Umbilical cord (tissue), 1 donor: ENCODE measurements at regions not wholly inside any gene's neighbourhood (a gene's known extent, or its start where the extent isn't known, plus 50 kb on each side); places are given as distances from the start of the nearest gene placed in this dataset.
"Not testable (repeated sequence)": the region's sequence is repeated elsewhere in the genome, so short reads cannot be mapped to it uniquely, and the experiment has no call there.

ENCODE experiments used
- DNase-seq: peaks from one replicate; pipeline ENCODE4 v3.0.0-alpha.2; 2015; ENCODE audit warnings: low spot score

- no peak for DNase-seq
These were observed 204.5 kb upstream of the SFSWAP start for GRCh38 chr12:131506426-131506825.

GRCh38 chr12:131507094-131507493, 203.8 kb upstream of the SFSWAP start:
- DNase-seq: no peak

DNA sequence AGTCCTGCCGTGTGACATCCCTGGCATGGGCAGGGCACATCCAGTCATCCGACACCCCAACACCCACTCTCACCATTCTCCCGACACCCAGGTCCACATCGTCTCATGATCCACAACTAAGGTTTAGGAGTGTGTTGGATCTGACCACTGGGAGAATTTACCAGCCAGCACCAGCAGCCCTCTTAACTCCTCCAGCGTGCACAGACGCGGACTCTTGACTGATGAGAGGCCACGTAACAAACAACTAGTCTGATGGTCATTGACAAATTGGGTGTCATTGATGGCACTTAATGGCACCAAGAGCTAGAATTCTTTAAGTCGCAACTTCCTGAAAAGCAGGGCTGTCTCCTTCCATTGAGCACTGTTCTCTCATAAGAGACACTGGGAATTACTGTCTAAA, 203.0 kb upstream of the SFSWAP start:
- no peak for DNase-seq

DNA sequence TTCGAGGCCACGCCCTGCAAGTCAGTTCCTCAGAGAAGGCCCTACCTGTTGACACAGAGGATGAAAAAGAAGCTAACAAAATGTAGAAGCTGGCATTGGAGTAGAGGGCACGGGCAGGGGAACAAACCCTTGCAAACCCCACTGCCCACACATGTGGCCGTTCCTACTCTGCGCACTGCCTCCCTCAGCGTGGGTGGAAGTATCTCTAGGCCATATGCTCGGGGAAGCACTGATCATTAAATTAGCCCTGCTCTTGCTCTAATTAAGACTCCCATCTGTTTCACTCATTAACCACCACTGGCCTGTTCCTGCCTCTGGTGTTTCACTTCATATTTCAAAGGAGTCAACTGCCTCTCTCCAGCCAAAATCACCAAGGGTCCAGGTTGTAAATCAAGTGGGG, 201.2 kb upstream of the SFSWAP start:
- no peak for DNase-seq

DNA sequence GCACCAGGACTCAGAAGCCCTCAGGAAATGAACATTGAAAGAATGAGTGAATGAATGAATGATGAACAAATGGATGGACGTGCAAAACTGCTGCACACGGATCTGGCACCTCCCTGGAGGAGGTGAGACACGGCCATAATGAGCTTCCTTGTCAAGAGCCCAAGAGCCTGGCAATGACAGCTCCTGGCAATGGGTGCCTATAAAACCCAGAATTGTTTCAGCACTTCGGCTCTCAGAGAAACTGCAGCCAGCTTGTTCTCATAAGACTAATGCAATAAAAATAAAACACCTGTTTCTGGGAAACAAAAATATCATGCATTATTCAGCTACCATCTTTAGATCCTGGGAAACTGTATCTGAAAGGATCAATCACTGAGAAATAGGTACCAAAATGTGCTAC, 200.5 kb upstream of the SFSWAP start:
- DNase-seq: no peak

GRCh38 chr12:131511391-131511802, 199.5 kb upstream of the SFSWAP start:
- no peak for DNase-seq

- no peak for DNase-seq
These were observed 198.9 kb upstream of the SFSWAP start for GRCh38 chr12:131511803-131512561.

DNA sequence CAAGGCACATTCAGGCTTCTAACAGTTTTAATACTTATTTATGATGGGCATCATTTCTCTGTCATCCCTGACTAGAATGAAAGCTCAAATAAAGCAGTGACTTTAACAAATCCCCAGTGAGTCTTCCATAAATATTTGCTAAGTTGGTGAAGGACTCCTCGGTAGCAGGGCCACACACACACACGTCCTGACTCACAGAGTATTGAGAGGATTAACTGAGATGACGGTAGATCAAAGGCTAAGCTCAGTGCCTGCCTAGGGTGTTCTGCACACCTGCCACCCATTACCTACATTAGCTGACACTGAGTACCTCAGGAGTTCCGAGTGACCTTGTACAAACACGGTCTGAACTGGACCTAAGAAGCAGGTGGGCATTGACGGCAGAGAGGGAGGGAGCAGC, 197.3 kb upstream of the SFSWAP start:
- no peak for DNase-seq

- DNase-seq: not testable (repeated sequence)
These were observed 190.3 kb upstream of the SFSWAP start for GRCh38 chr12:131520553-131520952.

- DNase-seq: no peak
These were observed 189.6 kb upstream of the SFSWAP start for GRCh38 chr12:131521326-131521725.

DNA sequence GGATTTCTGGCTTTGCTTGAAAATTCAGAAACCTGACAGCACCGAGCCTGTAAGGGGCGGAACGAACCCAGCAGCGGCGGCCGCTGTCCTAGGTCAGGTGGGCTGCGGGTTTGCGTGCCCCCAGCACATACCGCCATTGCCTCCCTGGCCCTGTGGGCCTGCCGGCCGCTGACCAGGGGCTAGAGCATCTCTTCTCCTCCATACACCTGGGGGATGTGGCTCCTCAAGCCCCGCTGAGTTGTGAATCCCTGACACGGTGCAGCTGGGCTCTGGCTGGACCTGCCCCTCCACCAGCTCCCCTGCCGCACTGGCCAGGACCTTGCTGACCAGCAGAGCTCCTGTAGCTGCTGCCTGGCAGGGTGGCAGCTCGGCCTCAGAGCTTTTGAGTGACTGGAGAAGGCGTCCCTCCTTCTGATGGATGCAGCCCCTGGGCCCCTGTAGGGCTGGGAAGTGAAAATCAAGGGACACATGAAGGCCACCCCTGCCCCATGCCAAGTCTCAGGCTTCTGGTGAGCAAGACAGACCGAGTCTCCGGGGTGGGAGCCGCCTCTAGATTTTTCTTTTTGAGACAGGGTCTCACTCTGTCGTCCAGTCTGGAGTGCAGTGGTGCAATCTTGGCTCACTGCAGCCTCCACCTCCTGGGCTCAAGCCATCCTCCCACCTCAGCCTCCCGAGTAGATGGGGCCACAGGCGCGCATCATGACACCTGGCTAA, 184.9 kb upstream of the SFSWAP start:
- no peak for DNase-seq

DNA sequence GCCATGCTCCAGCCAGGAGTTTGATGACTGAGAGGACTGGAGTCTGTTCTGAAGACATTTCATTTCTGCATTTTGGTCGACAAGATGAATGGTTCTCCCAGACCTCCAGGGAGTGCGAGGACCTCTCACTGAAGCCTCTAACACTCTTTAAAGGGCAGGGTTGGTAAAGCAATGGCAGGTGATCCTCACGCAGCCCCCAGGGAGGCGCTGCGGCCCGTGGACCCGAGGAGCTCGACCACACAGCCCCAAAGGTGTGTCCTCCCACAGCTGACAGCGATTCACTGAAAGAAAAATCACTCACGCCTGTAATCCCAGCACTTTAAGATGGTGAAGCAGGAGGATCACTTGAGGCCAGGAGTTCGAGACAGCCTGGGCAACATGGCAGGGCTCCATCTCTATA, 183.8 kb upstream of the SFSWAP start:
- no peak for DNase-seq

DNA sequence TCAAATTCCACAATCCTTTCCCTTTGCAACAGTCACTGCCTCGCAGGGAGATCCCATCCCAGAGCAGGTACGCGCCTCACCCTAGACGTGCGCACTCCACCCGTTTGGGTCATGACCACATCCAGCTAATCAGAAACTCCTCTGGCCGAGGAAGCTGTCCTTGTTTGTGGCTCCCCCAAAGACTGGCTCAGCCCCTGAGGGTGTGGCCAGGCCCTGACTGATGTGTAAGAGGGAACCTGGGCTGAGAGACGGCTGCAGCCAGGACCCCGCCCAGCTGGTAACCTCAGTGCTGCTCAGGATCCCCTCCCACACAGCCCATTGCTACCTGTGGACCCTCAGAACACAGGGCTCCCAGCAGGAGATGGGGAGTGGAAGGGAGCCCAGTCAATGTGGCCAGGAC, 183.2 kb upstream of the SFSWAP start:
- no peak for DNase-seq

DNA sequence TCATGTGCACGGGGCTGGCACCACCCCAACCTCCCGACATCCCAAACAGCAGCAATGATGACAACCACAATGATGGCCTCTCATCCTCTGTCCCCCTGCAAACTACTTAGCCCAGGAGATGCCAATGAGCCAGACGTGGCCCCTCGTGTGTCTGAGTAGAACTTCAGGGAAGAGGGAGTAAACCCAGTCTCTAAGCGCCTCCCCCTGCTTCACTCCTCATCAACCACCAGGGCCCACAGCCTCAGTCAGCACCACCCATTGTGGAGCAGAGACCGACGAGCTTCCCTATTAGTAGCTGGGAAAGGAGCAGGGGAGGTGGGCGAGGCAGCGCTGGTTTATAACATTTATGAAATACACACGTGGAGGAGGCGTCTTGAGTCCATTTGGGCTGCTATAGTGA, 182.7 kb upstream of the SFSWAP start:
- no peak for DNase-seq

- no peak for DNase-seq
These were observed 182.2 kb upstream of the SFSWAP start for GRCh38 chr12:131528667-131529066.

DNA sequence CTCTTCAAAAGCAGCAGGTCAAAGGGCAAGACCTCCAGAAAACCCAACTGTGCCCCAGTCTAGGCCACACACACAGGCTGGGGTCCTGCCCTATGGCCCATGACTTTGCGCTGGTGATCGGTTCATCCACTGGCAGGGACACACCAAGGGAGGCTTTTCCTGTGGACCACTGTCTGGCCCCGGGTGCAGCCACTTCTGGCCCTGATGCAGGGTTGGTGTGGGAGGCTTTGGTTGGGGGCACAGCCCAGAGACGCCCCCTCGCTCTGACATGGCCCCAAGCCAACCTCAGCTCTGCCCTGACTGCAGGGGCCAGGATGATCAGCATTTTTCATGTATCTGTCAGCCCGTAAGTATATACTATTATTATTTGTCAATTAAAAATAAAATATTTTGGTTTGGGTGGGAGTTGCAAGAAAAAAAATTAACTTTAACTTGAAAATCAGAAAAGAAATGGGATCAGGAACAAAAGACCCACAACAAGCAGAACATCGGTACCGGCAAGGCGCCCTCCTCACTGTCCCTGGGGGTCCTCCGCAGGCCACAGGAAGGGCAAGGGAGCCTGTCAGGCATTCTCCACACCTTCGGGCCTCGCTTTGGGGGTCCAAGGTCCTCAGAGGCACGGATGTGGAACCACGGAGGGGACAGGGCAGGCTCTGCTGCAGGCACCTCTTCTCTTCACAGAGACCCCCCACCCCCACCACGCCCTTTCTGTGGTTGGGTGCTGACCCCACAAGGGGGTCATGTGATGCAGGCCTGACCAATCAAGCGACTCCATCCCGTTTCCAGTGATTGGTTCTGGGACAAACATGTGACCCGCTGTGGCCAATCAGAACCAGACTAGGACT, 181.5 kb upstream of the SFSWAP start:
- DNase-seq: no peak

GRCh38 chr12:131530041-131530332, 180.9 kb upstream of the SFSWAP start:
- no peak for DNase-seq

- DNase-seq: no peak
These were observed 180.5 kb upstream of the SFSWAP start for GRCh38 chr12:131530422-131530821.

DNA sequence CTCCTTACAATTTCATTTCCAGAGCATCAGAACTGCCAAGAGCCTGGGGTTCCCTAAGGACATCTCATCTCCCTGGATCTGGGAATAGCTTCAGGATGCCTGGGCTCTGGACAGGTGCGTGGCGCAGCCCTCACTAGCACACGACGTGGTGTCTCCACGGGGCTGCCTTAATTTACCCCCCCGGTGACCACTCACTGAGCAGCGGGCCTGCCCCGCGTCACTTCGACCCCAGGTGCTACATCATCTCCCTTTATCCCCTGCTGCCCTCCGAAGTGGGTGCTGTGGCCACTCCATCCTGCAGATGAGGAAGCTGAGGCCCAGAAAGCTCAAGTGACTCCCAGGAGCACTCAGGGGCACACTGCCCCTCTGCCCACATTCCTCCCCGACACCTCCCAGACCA, 177.8 kb upstream of the SFSWAP start:
- no peak for DNase-seq

- DNase-seq: no peak
These were observed 175.1 kb upstream of the SFSWAP start for GRCh38 chr12:131535779-131536178.

DNA sequence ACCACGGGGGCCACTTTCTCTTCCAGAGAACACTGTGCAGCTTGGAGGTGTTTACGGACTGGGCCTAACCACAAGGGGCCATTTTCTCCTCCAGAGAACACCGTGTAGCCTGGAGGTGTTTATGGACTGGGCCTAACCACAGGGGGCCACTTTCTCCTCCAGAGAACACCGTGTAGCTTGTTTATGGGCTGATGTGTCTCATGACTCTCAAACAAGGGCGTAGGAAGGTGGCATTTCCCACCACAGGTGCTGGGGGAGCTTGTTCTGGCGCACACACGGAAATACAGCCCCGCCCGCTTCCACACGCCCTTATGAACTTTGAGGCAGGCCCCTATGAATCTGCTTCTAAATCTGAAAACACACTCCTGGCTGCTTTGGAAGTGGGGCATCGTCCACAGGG, 174.6 kb upstream of the SFSWAP start:
- no peak for DNase-seq

DNA sequence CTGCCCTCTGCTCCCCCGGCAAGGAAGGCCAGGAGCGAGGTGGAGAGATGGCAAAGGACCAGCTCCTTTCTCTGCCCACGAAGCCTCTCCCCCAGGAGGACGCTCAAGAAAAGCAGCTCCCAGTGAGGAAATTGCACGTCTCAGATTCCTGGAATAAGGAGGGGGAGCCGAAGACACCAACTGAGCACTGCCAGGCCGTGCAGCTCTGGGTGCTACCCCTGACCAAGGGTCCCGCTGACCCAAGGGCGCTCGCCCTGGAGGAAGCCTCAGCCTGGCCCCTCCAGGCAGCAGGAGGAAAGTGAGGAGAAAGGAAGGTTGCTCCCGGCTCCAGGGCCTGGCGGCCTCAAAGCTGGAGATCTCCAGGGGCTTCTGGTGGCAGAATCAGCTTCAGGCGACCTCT, 174.1 kb upstream of the SFSWAP start:
- no peak for DNase-seq
